GM21390 (cell line): ENCODE measurements at regions not wholly inside any gene's neighbourhood (a gene's known extent, or its start where the extent isn't known, plus 50 kb on each side); places are given as distances from the start of the nearest gene placed in this dataset.
"Not testable (repeated sequence)": the region's sequence is repeated elsewhere in the genome, so short reads cannot be mapped to it uniquely, and the experiment has no call there.

ENCODE experiments used
- ATAC-seq: cut with Tn5 transposase; IDR thresholded peaks from one replicate; pipeline ENCODE4 v1.9.1; 2021; ENCODE audit not compliant: unreplicated experiment

DNA sequence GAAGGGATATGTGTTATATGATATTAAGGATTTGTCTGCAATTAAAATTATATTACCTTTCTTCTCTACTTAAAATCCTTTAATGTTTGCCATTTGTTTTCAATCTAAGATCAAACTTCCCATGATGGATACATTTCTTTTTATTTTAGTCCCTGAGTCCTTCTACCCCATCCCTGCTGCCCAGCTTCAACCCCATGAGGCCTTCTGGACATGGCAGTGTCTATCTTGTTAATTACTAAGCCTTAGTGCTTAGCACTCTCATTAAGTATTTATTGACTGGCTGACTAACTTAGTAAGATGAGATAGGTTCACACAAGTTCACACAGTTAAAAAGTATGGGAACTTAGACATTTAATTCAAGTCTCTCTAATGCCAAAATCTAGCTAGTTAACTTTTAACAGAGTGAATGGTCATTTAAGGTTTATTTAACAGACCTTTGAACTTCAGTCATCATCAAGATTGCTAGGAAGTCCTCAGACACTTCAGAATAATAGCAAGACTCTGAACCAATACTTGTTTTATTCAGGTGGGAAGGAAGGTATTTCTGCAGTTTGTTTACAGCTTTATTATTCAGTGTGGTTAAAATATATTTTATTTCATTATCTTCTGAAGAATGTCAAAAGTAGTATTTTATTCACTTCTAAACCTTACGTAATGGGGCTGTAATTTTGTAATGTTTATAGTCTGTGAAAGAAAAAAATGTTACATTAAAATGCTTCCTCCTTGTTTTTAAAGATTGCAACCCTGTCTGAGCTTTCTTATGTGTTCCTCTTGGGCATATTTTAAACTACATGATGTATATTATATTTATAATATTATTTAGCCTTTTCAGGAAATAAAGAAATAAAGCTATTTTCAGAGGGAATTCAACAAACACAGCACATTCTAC lies 848.9 kb downstream of the REEP3 start:
- ATAC-seq: no peak

DNA sequence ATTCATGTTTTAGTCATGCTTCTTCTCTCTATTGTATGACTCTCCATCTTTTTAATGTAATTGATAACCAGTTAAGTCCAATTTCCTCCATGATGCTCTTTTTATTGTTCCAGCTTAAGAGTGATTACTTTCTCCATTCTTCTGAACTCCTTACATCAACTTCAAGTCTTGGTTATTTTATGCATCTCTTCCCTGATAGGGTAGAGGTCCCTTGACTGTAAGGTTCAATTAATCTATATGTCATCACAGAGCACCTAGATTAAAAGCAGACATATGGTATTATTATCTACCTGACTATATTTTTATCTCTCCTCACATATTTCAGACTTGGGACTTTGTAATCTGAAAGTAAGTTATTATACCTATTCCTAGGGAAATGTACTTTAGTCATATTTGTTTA lies 853.1 kb downstream of the REEP3 start:
- no peak for ATAC-seq

DNA sequence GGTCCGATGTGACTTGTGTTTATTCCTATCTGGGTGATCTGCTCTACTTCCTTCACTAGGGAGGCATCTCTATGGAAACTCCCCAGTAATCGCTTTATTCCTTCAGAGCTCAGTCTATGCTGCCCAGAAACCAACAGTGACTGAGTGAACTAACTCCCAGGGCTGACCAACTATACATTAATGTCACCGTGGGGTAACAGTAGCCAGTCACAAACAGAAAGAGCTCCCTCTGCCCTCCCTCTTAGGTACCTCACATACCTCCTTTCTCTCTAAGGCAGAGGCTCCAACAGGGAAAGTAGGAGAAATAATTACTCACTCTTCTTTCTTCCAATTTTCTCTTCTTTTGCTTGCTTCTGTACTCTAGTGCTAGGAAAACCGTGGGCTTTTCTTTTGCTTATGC lies 855.0 kb downstream of the REEP3 start:
- no peak for ATAC-seq

DNA sequence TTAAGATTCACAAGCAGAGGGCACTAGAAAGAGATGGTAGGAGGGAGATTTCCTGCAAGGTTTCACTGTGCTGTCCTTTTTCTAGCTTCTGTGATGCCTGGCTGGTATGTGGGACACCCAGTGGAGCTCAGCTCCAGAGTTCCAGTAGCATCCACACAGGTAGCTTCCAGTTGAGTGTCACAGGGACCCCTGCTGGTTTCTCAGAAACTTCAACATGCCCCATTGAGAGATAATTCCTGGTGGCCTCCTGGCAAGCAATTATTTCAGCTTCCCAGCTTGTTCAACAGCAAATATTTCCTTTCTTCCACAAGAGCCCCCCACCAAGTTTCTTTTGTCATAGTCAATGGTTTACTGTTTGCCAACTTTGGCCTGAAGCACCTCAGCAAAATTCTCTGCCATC lies 858.7 kb downstream of the REEP3 start:
- no peak for ATAC-seq

DNA sequence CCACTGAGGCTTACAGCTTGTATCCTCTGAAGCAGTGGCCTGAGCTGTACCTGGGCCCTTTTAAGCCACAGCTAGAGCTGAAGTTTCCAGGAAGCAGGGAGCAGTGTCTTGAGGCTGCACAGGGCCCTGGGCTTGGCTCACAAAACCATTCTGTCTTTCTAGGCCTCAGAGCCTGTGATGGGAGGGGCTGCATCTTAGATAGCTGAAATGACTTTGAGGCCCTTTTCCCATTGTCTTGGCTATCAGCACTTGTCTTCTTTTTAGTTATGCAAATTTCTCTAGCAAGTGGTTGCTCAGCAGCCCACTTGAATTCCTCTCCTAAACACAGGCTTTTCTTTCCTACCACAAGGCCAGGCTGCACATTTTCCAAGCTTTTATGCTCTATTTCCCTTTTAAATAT lies 864.2 kb downstream of the REEP3 start:
- ATAC-seq: no peak

DNA sequence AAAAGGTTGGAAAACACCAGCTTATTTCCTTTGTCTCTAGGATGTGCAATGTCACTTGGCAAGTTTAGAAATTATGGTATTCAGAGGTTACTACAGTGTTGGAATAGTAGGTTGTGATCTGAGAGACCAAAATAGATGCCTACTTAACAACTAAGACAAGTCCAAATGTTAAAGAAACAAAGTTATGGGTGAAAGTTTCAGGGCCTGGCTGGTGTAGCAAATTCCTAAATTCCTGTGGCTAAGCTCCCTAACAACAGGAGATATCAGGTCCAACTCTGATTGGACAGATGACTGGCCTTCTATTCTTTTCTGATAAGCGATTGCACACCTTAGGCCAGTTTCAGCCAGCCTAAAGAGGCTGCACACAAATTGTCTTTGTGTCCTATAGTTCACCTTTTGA lies 873.5 kb downstream of the REEP3 start:
- no peak for ATAC-seq

DNA sequence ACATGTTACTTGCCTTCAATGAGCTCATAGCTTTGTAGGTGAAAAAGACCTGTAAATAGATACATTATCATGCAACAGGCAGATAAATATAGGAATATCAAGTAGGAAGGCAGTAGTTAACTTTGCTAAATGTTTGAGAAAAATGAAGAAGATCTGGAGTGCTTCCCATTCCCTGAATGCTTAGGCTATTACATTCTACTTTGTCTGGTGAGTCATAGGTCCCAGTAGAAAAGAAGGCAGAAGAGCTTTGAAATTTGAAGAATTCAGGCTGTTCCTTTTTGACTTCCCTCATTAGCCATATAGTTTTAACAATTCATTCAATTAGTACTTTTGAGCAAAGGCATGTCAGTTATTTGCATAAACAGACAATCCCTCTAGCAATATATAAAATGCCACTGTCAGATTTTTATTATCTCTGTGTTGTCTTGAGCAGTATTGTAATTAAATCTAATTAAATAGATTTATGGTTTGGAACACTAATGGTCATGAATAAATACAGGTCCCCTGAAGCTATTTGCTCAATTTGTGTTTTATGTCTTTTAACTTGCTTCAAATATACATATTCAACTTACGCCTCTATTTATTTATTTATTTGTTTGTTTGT lies 875.0 kb downstream of the REEP3 start:
- ATAC-seq: no peak

DNA sequence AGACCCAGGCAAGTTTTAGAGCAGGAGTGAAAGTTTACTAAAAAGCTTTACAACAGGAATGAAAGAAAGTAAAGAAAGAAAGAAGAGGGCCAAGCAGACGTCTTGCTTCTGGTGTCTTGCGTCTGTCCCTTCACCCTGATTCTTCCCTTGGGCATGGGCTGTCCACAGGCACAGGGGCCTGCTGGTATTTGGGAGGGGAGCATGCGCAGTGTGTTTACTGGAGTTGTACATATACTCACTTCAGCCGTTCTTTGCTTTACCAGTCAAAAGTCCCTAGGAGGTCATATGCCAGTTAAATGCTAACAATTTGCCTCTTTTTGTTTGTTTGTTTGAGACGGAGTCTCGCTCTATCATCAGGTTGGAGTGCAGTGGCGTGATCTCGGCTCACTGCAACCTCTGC lies 875.9 kb downstream of the REEP3 start:
- ATAC-seq: no peak

DNA sequence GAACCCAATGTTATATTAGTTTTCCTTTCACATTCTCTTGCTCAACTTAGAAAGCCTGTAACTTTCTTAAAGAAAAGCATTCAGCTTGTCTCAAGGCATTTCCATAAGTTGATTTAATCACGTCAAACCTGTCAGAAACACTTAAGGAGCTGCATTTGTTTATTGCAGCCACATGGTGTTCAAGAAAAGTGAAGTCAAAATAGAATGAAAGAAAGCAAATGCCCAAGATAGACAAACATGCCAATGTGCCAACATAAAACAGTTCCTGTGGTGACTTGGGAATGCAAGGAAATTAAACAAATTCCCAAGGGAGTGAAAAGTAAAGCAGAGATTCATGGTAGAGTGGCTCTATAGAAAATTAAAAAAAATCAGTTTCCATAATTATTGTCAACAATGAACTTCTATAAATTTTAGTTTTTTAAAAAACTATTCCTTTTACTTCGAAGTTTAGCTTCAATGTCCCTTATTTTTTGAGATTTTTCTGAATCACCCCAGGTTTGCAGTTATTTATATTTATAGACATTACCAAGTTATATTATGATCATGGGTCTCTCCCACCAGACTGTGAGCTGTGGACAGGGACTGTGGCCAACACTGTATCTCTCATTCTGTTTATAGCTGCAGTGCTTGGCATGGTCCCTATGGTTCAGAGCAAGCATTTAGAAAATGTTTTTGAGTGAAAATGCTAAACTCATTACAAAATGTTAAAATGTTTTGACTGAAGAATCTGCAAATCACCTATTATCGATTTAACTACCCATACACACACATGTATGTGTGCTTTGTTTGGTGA lies 887.4 kb downstream of the REEP3 start:
- ATAC-seq: no peak

DNA sequence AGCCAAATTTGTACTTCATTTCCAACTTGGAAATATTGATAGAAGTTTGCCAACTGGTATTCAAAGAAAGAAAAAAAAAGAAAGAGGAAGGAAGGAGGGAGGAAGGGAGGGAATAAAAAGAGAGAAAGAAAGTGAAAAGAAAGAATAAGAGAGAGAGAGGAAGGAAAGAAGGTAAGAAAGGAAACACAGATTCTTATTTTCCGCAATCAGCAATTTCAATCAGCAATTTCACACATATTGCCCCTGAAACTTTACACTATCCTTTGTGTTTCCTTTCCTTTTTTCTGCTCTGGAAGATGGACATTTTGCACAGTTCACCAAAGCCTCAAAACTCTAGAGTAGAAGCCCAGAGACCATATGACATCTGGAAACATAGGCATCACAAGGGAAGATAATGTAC lies 888.1 kb downstream of the REEP3 start:
- no peak for ATAC-seq

DNA sequence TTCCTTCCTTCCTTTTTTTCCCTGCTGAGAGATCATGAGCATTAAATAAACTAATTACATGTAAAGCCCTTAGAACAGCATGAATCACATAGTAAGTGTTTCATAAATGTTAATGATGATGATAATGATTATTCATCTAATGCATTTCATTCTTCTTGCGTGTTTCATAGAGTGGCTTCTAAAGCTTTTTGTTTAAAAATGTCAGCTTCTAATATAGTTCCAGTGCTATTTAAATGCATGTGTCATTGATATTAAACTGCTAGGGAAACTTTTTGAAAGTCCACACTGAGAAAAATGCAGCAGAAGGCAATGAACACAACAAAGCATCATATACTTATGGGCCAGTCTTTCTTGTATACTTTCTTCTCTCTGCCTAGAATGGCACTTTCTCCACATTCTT lies 894.8 kb downstream of the REEP3 start:
- ATAC-seq: no peak

DNA sequence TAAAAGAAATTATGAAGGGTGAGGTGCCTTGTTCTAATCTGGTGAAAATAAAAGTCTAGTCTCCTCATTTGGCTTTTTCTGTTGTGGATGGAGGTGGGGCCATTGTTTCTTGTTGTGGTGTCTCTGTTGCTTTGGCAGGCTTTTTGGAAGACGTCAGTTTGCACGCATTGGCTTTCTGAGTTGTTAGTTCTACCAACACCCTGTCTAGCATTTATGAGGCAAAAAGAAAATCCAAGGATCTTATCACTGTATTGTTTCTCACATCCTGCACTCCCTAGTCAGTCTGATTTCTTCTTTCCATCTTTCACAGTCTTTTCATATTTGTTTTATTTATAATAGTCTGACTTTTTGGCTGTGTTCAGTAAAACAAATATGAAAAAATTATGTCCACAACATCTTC lies 898.3 kb downstream of the REEP3 start:
- no peak for ATAC-seq

DNA sequence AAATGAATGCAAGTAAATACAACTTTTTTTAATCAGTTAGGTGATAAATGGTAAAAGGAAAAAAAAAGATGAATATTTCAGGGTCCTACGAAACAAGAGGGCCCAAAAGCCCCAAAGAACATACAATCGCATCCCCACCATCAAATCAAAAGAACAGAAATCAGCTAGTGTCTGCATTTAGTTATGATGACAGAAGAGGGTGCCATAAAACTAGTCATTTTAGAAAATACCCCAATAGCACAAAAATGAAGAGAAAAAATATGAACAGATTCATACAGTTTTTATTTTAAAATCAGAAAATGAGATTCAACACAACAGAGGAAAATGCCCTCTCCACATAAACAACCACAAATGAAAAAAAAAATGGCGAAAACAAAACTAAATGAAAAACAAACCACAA lies 905.5 kb downstream of the REEP3 start:
- ATAC-seq: no peak

DNA sequence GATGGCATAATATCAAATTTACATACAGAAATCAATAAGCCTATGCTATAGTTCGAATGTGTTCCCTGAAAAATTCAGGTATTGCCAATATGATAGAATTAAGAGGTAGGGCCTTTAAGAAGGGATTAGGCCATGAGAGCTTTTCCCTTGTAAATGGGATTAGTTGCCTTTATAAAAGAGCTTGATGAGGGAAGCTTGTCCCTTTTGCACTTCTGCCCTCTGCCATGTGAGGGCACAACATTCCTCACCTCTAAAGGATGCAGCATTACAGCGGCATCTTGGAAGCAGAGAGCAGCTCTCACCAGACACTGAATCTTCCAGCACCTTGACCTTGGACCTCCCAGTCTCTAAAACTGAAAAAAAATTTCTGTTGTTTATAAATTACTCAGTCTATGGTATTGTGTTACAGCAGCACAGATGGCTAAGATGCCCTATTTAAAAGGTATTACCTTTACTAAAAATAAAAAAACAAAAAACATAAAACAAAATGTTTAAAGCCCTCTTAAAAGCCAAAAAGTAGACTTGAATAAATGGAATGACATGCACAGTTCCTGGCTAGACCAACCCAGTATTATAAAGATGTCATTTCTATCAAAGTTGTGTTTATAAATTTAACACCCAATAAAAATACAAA lies 909.6 kb downstream of the REEP3 start:
- ATAC-seq: no peak

DNA sequence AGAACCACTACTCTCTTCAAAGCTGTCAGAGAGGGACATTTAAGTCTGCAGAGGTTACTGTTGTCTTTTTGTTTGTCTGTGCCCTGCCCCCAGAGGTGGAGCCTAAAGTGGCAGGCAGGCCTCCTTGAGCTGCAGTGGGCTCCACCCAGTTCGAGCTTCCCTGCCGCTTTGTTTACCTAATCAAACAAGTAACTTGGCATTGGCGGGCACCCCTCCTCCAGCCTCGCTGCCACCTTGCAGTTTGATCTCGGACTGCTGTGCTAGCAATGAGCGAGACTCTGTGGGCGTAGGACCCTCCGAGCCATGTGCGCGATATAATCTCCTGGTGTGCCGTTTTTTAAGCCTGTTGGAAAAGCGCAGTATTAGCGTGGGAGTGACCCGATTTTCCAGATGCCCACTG lies 920.7 kb downstream of the REEP3 start:
- ATAC-seq: not testable (repeated sequence)

DNA sequence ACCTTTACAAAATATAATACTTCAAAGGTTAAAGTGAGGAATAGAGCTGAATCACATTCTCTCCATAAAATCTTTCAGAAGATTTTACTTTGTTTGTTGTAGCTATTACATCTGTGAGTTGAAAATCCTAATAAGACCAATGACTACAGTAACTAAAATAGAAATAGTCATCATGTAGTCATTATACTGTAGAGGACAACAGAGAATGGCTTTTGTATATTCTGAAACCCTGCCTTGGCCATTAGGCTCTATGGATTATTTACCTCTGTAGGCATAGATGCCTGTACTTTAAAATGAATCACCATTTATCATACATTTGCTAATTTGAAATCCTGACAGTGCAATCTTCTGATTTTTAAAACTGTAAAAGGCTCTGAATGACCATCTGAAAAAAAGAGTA lies 923.0 kb downstream of the REEP3 start:
- ATAC-seq: no peak

DNA sequence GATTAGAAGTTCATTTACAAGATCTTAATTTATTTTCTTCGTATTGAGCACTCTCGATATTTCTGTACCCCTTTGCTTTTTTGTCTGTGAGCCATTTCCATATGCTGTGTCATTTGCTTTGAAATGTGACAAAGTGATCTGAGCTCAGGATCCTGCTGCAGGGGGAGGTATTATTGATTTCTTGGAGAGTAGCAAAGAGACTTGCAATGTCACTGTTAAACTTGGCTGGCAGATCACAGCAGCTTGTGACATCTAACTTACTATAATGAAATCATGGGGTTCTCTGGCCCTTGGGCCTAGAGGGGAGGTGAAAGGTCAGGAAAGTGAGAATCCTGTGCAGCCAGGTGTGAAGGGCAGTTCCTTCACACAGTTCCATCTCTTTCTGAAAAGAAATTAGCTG lies 923.4 kb downstream of the REEP3 start:
- ATAC-seq: no peak

DNA sequence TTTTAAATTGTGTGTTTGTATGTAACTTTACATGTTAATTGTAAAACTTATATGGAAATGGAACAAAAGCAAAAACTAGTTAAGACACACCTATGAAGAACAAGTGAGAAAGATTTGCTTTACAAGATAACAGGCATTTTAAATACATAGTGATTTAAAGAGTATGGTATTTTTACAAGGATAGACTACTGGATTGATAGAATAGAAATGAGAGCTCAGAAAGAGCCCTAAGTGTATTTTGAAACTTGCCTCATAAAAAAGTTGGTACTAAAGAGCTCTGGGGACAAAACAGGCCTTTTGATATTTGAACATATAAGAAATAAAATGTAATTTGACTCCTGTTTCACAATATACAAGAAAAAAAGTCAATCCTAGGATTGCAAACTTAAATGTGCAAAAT lies 928.4 kb downstream of the REEP3 start:
- no peak for ATAC-seq

DNA sequence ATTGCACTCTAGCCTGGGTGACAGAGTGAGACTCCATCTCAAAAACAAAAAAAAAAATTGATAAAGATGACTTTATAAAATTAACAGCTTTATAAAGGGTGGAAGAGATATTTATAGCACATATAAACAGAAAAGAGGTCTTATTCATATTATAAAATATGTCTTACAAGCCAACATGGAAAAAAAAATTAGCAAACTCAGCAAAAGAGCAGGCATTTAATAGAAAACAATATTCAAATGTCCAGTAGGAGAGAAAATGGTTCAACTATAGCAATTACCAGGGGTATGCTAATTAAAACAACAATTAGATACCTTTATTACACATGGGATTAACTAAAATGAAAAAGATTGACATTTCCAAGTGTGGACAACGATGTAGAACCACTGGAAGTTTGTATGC lies 929.1 kb downstream of the REEP3 start:
- no peak for ATAC-seq

DNA sequence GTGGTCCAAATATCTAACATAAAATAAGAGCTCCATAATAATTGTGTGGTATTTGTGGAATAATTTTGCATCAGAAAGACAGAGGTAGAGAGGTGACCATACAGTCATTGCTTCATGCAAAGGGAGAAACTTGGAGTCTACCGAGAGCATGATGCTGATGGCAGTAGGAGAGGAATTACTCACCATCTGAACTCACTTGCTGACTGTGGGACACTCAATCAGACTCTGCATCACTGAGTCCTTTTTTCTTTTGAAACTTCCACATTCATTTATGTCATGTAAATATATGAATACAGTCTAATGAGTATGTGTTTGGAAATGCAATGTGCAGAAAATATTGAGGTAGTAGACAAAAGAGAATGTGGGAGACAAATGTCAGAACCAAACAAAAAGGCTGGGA lies 933.8 kb downstream of the REEP3 start:
- ATAC-seq: no peak

DNA sequence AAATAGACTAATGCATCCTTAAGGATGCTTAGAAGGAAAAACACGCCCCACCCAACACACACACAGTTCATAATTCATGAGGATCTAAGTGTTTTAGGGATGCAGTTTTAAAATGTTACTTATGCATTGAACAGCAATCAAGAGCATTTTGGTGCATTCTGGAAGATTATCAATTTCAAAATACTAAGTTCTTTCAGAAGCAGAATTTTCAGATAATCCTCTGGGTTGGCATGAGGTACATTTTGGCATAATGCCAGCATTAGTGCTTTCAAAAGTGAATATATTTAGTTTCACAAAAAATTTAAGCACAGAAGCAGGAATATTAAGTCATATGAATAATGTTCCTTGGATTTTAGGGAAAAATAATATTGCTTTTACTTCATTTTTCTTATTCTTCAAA lies 937.1 kb downstream of the REEP3 start:
- no peak for ATAC-seq

DNA sequence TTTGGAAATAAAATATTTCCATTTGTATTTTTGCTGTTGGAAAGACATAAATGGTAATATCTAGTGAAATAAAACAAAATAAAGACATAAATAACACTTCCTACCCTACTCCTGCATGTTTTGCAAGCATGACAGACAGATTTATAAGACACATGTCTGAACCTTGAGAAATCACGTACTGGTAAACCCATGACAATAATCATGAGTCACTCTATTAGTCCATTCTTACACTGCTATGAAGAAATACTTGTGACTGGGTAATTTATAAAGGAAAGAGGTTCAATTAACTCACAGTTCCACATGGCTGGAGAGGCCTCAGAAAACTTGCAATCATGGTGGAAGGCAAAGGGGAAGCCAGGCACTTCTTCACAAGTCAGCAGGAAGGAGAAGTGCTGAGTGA lies 942.2 kb downstream of the REEP3 start:
- no peak for ATAC-seq
